AG04449 (cell line): ENCODE measurements at regions not wholly inside any gene's neighbourhood (a gene's known extent, or its start where the extent isn't known, plus 50 kb on each side); places are given as distances from the start of the nearest gene placed in this dataset.

ENCODE experiments used
- CTCF ChIA-PET: fragments of 350-600 bp; formaldehyde crosslinking; extraction: SDS; loops from one replicate; lab custom pipeline; 2021; ENCODE audit warnings: antibody characterized with exemption; lab: Yijun Ruan, JAX
- POLR2A ChIA-PET: fragments of 400-600, 350-600 bp; formaldehyde crosslinking; extraction: SDS; loops from one replicate; lab custom pipeline; 2020; ENCODE audit warnings: antibody characterized with exemption, inconsistent platforms; lab: Yijun Ruan, JAX
- DNase-seq: peaks from one replicate; pipeline ENCODE4 v3.0.0-alpha.2; 2010; ENCODE audit warnings: low read depth, low spot score
- H3K4me3 ChIP-seq: 2 replicates; pipeline ENCODE4 v1.5.1; 2011; ENCODE audit warnings: low read depth, mild to moderate bottlenecking, control low read depth, low read length
- TF ChIP-seq, protein P1 (sequence below): IDR thresholded peaks from one replicate; pipeline ENCODE4 v1.5.1; 2011; ENCODE audit warnings: mild to moderate bottlenecking, moderate library complexity, low read length, control low read depth, inconsistent platforms; ENCODE audit not compliant: insufficient read depth; ENCODE audit errors: missing control alignments

DNA sequence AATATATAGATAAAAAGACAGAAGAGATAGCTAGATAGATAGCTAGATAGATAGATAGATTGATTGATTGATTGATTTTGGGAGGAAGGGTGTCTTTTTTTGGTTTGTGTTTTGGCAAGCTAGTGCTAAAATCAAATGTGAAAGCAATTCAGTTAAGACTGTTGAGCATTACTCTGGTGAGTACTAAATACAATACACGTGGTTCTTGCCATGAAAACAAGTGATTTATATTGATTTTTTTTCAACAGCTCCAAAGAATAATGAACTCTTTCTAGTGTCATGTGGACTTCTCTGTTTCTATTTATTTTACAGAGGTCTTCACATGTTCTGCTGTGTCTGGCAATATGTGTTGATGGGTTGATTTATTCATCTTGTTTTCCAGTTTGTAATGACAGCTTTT is 172.0 kb downstream of the POU4F1 start:
- TF ChIP-seq, protein P1, sequence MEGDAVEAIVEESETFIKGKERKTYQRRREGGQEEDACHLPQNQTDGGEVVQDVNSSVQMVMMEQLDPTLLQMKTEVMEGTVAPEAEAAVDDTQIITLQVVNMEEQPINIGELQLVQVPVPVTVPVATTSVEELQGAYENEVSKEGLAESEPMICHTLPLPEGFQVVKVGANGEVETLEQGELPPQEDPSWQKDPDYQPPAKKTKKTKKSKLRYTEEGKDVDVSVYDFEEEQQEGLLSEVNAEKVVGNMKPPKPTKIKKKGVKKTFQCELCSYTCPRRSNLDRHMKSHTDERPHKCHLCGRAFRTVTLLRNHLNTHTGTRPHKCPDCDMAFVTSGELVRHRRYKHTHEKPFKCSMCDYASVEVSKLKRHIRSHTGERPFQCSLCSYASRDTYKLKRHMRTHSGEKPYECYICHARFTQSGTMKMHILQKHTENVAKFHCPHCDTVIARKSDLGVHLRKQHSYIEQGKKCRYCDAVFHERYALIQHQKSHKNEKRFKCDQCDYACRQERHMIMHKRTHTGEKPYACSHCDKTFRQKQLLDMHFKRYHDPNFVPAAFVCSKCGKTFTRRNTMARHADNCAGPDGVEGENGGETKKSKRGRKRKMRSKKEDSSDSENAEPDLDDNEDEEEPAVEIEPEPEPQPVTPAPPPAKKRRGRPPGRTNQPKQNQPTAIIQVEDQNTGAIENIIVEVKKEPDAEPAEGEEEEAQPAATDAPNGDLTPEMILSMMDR, result no peak
- no peak for DNase-seq
- CTCF ChIA-PET, result no interaction called here
- POLR2A ChIA-PET, result no interaction called here
- H3K4me3 ChIP-seq, result no peak overlapping the region

DNA sequence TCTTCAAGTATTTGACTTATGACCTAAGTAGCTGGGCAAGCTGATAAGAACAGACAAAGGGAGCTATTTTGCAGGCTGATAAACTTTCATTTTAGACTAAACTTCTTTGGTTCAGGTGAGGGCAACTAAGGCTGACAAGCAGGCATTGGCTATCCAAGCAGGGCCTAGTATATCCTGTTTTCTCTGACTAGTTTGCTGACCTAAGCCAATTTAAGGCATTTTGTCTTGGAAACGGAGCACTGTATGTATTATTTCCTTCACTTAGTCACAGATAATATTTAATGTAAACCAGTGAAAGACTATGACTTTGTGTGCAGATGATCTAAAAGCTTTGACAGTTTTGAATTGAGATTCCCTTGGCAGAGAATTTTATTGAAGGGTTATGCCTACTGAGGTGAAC is 172.5 kb downstream of the POU4F1 start:
- CTCF ChIA-PET, result no interaction called here
- POLR2A ChIA-PET, result no interaction called here
- no peak overlapping the region for H3K4me3 ChIP-seq
- no peak for DNase-seq
- TF ChIP-seq, protein P1, result no peak

DNA sequence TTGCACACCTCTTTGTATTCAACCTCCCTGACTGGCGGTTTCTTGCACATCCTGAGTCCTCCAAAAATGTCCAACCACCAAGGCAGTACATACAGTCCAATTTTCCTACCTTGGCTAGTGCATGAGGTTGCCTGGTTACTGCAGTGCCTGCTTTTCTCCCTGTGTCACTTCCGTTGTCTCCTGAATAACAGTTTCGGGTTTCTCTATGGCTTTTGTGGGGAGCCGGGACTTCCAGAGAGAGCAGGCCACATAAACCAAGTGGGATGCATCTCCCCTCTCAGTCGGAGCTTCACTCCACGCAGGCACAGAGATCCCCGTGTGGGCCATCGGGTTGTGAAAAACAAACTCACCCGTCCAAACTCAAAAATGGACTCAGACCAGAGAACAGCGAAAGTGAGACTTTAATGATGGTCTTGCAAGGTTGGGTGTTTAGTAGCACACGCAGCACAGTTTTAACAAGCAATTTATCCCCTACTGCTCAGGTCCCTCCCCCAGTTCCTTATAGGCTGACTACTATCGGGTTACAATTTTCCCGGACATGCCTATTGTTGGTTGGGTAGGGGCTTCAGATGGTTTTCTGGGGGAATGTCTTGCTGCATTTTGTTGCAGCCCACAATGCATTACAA is 173.1 kb downstream of the POU4F1 start:
- TF ChIP-seq, protein P1, result no peak
- H3K4me3 ChIP-seq, result no peak overlapping the region
- CTCF ChIA-PET, result no interaction called here
- POLR2A ChIA-PET, result no interaction called here
- no peak for DNase-seq

DNA sequence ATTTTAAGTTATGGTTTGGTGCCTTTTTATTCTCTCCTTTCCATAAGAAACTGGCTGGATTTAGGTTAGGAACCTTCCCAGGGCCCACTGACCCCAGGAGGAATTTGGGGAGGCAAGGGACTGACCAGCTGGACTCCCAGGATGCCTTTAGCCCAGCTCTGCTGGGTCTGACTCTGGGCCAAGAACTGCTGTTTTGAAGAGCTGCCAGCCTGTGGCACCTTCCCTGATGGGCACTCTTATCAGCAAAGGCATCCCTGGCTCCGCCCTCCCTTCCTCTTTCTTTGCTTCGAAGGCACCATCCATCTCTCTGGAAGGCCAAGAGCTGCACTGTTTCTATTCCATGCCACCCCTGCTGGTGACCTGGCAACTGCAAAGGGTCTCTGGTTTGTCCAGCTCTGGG is 174.7 kb downstream of the POU4F1 start:
- DNase-seq, result no peak
- H3K4me3 ChIP-seq, result no peak overlapping the region
- TF ChIP-seq, protein P1, result no peak
- POLR2A ChIA-PET, result interaction anchor here (0.6 kb wide), 1 partner anchor 16 kb away, joined by 3 read pairs; no protein-coding TSS in a partner anchor
- CTCF ChIA-PET, result no interaction called here

DNA sequence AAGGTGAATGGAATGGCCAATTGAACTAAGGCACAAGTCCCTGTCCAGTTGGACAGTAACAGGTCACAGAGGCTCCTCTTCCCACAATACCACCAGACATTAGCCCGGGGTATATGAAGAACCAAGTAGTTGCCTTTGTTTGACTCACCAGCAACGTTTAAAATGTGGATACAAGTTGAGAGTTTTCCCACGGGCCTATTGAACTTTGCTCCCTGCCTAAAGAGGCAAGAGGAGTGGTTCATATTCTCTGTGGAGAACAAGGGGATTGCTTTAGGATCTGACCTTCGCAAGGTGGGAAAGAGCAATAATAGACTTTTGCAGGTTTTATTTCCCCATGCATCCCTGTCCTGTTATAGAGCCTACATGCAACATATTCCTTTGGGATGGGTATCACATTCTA is 177.2 kb downstream of the POU4F1 start:
- POLR2A ChIA-PET, result no interaction called here

DNA sequence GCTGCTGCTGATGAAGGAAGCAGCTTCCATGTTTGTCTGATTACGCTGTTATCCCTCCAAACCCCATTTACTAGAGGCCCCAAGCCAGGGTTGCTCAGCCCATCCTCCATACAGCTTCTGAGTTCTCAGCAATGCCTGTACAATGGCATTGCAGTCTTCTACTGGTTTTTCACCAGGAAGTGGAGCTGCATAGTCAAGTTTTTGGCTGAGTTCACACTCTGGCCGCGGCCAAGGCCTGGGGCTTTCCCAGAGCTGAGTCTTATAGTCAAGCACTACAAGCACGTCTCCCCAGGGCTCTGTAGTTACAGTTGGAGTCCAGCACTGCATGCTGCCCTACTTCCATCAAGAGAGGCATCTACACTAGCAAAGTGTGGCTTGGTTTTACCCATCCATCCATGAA is 182.5 kb downstream of the POU4F1 start:
- TF ChIP-seq, protein P1, result no peak
- ChIA-PET POLR2A (no interaction called here), CTCF (no interaction called here)
- no peak for DNase-seq
- no peak overlapping the region for H3K4me3 ChIP-seq

More for the DNA sequence above, 177.2 kb downstream of the POU4F1 start:
- TF ChIP-seq, protein P1, result no peak
- no peak overlapping the region for H3K4me3 ChIP-seq
- DNase-seq, result no peak
- CTCF ChIA-PET, result no interaction called here
